ENCODE measurements at regions not wholly inside any gene's neighbourhood (a gene's known extent, or its start where the extent isn't known, plus 50 kb on each side); places are given as distances from the start of the nearest gene placed in this dataset.
"Not testable (repeated sequence)": the region's sequence is repeated elsewhere in the genome, so short reads cannot be mapped to it uniquely, and the experiment has no call there.

DNA sequence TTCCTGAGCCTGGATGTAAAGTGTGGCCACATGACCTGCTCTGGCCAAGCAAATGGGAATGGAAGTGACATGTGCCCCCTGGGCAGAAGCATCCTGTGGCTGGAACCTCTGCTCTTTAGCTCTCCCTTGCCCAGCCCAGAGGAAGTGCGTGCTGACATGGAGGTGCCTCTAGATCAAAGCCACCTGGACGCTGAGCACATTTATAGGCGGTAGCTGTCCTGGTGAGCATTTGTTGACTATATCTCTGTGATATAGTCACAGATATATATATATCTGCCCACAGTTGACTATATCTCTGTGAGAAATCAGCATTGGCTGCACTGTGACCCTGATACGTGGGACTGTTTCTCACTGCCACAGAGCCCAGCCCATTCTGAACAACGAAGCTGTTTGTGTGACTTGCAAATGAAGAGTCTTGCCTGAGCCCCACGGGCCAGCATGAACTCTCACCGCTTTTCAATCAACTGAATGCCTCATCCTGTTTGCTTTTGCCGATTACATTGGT lies 118.8 kb downstream of the C16orf95 start:
- no peak for DNase-seq

- no peak for DNase-seq
Observed at GRCh38 chr16:87198881-87199280, 118.3 kb downstream of the C16orf95 start.

GRCh38 chr16:87199379-87199778 lies 117.8 kb downstream of the C16orf95 start:
- no peak for DNase-seq

DNA sequence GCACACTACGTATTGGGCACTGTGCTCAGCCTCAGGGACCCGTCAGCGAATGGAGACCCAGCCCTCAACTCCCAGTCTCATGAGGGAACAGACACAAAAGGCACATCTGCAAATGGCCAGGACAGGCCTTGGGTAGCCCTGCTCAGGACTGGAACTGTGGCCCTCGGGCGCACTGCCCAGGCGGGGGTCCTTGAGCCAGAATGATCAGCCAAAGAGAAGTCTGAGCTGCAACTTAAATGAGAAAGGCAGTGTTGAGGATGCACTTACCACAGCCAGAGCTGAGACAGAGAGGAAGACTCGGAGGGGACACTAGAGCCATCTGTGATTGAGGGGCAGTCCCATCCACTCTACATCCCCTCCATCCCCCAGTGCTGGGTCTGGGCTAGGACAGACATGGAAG lies 117.3 kb downstream of the C16orf95 start:
- DNase-seq: no peak

DNA sequence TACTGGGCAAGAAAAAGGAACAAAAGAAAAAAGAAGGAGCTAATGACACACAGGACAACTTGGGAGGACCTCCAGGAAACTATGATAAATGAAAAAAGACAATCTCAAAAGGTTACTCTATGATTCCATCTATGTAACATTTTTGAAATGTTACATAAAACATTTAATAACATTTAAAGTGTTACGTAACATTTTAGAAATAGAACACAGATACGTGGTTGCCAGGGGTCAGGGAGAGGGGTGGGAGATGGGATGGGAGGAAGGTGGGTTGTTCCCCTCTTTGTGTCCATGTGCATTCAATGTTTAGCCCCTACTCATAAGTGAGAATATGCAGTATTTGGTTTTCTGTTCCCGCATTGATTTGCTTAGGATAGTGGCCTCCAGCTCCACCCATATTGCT lies 116.6 kb downstream of the C16orf95 start:
- DNase-seq: no peak

DNA sequence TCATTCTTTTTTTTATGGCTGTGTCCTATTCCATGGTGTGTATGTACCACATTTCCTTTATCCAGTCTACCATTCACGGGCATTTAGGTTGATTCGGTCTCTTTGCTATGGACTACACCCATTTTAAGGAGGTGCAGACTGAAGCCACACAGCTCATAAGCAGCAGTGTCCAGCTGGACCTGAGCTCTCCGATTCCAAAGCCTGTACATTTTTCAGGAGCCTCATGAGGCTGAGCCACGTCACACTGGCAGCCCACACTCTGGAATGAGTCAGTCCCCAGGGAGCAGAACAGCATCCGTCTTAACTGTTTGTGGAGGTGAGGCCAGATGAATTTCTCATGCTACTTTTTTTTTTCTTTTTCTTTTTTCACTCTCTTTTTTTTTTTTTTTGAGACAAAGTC lies 116.1 kb downstream of the C16orf95 start:
- no peak for DNase-seq

DNA sequence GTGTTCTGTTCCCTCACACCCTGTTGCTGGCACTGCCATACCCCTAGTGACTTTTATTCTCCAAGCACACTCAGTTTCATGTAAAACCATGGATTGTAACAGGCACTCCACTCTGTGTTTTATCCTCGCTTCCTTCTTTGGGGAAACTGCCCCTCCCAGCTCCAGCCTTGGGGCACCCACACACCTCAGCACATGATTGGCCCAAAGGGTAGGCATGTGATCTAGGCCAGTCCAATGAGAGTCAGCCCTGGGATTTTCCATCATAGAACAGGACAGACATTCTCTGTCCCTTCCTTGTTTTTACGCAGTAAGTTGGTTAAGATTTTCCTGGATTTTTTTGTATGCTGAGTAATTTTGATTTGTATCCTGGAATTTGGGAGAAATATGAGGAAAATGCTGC lies 115.4 kb downstream of the C16orf95 start:
- DNase-seq: no peak

DNA sequence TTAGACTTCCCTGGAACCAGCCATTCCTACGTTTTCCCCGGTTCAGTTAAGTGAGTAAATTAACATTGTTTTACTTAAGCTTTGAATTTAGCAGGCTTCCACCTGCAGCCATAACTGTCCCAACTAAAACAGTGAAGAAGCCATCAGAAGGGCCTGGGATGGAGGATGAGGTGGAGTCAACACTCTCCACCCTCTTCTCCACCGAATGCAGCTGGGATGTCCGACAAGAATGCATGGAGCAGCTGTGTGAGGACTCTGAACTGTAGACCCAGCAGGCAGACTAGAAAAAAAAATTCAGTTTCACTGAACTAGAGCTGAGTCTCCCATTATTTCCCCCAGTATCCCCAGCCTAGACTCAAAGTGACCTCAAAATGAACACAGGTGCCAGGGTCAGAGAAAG lies 114.8 kb downstream of the C16orf95 start:
- DNase-seq: no peak

GRCh38 chr16:87203060-87203656 lies 114.0 kb downstream of the C16orf95 start:
- peak; percentile 17 for DNase-seq

DNA sequence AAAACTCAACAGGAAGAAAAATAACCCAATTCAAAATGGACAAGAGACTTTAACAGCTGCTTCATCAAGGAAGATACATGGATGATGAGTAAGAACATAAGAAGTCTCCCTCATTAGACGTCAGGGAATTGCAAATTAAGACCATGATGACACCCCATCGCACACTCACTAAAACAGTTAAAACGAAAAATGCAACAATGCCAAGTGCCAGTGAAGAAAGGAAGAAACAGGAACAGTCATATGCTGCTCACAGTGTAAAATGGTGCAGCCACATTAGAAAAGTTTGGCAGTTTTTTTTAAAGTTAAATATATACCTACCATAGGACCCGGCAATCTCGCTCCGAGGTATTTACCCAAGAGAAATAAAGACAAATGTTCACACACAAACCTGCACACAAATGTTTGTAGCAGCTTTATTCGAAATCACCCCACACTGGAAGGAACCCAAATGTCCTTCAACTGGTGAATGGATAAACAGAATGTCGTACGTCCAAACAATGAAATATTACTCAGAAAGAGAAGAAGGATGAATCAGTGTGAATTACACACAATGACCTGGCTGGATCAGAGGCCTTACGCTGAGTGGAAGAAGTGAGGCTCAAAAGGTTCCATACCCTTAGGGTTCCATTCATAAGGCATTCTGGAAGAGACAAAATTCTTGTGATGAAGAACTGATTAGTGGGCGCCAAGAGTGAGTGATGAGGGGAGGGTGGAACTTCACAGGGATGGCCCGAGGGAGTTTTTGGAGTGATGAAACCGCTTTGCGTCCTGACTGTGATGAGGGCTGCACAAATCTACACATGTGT lies 110.3 kb downstream of the C16orf95 start:
- DNase-seq: no peak

- DNase-seq: no peak
Observed at GRCh38 chr16:87207509-87207908, 109.7 kb downstream of the C16orf95 start.

GRCh38 chr16:87207965-87208364 lies 109.2 kb downstream of the C16orf95 start:
- DNase-seq: no peak

DNA sequence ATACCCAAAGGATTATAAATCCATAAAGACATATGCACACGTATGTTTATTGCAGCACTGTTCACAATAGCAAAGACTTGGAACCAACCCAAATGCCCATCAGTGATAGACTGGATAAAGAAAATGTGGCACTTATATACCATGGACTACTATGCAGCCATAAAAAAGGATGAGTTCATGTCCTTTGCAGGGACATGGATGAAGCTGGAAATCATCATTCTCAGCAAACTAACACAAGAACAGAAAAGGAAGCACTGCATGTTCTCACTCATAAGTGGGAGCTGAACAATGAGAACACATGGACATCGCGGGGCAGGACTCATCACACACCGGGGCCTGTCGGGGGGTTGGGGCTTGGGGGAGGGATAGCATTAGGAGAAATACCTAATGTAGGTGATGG lies 108.2 kb downstream of the C16orf95 start:
- DNase-seq: not testable (repeated sequence)

DNA sequence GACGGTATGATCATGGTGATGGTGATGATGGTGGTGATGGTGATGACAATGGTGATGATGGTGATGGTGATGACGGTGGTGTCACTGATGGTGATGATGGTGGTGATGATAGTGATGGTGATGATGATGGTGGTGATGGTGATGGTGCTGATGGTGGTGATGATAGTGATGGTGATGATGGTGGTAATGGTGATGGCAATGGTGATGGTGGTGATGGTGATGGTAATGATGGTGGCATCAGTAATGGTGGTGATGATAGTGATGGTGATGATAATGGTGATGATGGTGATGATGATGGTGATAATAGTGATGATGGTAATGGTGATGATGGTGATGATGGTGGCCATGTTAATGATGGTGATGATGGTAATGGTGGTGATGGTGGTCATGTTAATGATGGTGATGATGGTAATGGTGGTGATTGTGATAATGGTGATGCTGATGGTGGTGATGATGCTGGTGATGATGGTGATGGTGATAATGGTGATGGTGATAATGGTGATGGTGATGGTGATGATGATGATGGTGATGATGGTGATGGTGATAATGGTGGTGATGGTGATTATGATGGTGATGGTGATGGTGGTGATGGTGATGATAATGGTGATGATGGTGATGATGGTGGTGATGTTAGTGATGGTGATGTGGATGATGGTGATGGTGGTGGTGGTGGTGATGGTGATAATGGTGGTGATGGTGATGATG lies 107.2 kb downstream of the C16orf95 start:
- no peak for DNase-seq

- no peak for DNase-seq
Observed at GRCh38 chr16:87210894-87211293, 106.3 kb downstream of the C16orf95 start.

- DNase-seq: no peak
Observed at GRCh38 chr16:87212026-87212425, 105.2 kb downstream of the C16orf95 start.

DNA sequence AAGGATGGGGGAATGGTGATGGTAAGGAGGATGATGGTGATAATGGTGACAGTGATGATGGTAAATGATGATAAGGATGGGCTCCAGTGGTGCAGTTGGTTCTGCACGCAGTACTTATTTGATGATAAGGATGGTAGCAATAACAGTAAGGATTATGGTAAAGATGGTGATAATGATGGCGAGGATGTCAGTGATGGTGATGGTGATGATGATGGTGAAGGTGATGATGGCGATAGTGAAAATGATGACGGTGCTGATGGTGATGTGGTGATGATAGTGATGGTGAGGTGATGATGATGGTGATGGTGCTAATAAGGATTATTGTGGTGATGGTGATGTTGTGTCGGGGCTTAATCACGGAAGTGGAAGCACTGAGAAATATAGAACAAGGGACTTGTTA lies 103.7 kb downstream of the C16orf95 start:
- DNase-seq: no peak

DNA sequence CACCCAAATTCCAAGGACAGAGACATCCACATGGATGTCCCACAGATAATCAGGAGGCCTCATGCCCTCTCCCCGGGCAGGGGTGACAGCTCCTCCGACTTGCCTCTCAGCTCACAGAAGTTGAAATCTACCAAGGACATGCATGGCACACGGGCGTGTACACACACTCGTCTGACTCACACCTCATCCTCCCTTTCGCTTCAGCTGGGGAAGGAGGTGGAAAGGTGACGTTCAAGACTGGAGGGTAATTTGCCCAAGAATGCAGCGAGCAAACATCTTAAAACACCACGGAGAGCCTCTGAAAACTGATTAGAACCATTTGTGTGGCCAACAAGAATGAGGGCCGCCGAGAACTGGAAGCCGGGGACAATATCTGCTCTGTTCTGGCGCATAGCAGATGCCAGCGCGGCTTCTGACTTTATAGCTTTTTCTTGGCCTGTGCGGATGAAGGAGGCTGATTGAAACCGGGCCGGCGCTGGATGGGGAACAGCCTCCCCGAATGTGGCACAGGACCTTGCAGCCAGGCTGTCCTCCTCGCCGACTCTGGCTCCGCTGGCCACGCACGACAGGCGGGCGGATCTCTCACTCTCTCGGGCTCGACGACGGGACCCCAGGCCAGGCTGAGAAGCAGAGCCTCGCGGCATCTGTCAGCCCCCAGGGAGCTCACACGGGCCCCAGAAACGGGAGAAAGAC lies 100.9 kb downstream of the C16orf95 start:
- DNase-seq: no peak

GRCh38 chr16:87216841-87217275 lies 100.3 kb downstream of the C16orf95 start:
- no peak for DNase-seq

DNA sequence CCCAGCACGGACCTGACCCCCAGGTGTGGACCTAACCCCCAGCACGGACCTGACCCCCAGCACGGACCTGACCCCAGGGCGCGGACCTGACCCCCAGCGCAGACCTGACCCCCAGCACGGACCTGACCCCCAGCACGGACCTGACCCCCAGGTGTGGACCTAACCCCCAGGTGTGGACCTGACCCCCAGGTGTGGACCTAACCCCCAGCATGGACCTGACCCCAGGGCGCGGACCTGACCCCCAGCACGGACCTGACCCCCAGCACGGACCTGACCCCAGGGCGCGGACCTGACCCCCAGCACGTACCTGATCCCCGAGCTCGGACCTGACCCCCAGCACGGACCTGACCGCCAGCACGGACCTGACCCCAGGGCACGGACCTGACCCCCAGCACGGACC lies 99.4 kb downstream of the C16orf95 start:
- DNase-seq: not testable (repeated sequence)

DNA sequence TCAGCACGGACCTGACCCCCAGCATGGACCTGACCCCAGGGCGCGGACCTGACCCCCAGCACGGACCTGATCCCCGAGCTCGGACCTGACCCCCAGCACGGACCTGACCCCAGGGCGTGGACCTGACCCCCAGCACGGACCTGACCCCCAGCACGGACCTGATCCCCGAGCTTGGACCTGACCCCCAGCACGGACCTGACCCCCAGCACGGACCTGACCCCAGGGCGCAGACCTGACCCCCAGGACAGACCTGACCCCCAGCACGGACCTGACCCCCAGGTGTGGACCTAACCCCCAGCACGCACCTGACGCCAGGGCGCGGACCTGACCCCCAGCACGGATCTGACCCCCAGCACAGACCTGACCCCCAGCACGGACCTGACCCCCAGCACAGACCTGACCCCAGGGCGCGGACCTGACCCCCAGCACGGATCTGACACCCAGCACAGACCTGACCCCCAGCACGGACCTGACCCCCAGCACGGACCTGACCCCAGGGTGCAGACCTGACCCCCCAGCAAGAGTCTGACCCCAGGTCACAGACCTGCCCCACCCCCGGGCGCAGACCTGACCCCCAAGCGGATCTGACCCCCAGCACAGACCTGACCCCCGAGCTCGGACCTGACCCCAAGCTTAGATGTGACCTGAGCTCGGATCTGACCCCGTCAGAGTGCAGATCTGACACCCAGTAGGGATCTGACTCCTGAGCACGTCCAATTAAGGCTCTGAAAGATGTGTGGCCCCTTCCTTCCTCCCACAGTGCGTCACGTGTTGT lies 98.7 kb downstream of the C16orf95 start:
- DNase-seq: no peak

GRCh38 chr16:87219287-87219909 lies 97.8 kb downstream of the C16orf95 start:
- no peak for DNase-seq

Measured in SHP77 treated with DMSO at 0.1 percent for 48 hours (cell line).